Suprapubic skin (tissue), 3 donors: ENCODE measurements at regions not wholly inside any gene's neighbourhood (a gene's known extent, or its start where the extent isn't known, plus 50 kb on each side); places are given as distances from the start of the nearest gene placed in this dataset.

Experiments used
- POLR2A ChIP-seq, 2 donors: fragments of 450-650 bp; IDR thresholded peaks; one replicate each; pipeline ENCODE4 v1.6.1; 2017; ENCODE audit warnings: antibody characterized with exemption in 2 of 2, mild to moderate bottlenecking in 2 of 2, moderate library complexity in 2 of 2
- TF ChIP-seq, protein P1 (sequence below), 2 donors: fragments of 200-600 bp in 1 of 2; fragments of 450-650 bp in 1 of 2; sonication (generic) in 1 of 2; IDR thresholded peaks; one replicate each; pipeline ENCODE4 v1.5.1; 2016 to 2019; ENCODE audit warnings: antibody characterized with exemption in 2 of 2, mild to moderate bottlenecking in 1 of 2, moderate library complexity in 1 of 2

DNA sequence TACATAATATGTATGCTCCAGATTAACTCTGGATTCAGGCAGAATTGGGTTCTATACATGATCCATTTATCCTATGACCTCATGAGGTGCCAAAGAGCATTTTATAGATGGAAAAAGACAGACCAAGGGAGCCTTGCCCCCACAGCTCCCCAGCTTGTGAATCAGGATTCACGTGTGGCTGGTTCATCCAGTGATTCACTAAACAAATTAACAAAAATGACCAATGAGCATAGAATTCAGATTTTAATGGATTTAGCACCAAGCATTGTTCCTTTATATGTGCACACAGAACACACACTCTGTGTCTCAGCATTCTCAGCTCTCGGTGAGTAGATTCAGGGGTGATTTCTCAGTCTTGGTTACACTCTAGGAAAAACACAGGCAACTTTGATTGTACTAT is 51.7 kb upstream of the BARHL2 start:
- no peak for TF ChIP-seq POLR2A (IDR thresholded peaks at IDR 0.05)
- TF ChIP-seq, protein P1, sequence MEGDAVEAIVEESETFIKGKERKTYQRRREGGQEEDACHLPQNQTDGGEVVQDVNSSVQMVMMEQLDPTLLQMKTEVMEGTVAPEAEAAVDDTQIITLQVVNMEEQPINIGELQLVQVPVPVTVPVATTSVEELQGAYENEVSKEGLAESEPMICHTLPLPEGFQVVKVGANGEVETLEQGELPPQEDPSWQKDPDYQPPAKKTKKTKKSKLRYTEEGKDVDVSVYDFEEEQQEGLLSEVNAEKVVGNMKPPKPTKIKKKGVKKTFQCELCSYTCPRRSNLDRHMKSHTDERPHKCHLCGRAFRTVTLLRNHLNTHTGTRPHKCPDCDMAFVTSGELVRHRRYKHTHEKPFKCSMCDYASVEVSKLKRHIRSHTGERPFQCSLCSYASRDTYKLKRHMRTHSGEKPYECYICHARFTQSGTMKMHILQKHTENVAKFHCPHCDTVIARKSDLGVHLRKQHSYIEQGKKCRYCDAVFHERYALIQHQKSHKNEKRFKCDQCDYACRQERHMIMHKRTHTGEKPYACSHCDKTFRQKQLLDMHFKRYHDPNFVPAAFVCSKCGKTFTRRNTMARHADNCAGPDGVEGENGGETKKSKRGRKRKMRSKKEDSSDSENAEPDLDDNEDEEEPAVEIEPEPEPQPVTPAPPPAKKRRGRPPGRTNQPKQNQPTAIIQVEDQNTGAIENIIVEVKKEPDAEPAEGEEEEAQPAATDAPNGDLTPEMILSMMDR (IDR thresholded peaks at IDR 0.05): no peak
